ENCODE measurements at regions not wholly inside any gene's neighbourhood (a gene's known extent, or its start where the extent isn't known, plus 50 kb on each side); places are given as distances from the start of the nearest gene placed in this dataset.
"Not testable (repeated sequence)": the region's sequence is repeated elsewhere in the genome, so short reads cannot be mapped to it uniquely, and the experiment has no call there.

DNA sequence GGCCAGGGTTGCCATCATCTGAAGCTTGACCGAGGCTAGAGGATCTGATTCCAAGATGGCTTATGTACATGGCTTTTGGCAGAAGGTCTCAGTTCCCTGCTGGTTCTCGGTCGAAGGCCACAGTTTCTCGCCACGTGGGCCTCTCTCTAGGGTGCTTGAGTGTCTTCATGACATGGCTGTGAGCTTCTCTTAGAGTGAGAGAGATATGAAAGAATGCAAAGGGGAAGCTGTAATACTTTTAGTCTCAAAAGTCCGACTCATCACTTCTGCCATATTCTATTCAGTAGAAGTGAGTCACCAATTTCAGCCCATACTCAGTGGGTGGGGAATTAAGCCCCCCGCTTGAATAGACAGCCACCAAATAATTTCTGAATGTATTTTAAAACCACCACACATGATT lies 94.2 kb downstream of the UTRN start:
- H3K4me3 ChIP-seq (ENCODE audit: low read depth in 1 of 2, low read length in 2 of 2) = no peak overlapping the region
- H3K9ac ChIP-seq (ENCODE audit: low read length) = no peak overlapping the region
- H3K9me3 ChIP-seq (ENCODE audit: low read length) = no peaks in the 10 kb centered on the region
- no peaks in the 10 kb centered on the region for H3K4me1 ChIP-seq (ENCODE audit: insufficient read depth, low read length)
- no peaks in the 10 kb centered on the region for H3K27me3 ChIP-seq (ENCODE audit: control insufficient read depth in 1 of 2, insufficient read depth in 2 of 2, low read length in 2 of 2)
- no peaks in the 10 kb centered on the region for H3K36me3 ChIP-seq (ENCODE audit: insufficient read depth, low read length)
- H3K27ac ChIP-seq (ENCODE audit: low read depth, low read length) = no peak overlapping the region

DNA sequence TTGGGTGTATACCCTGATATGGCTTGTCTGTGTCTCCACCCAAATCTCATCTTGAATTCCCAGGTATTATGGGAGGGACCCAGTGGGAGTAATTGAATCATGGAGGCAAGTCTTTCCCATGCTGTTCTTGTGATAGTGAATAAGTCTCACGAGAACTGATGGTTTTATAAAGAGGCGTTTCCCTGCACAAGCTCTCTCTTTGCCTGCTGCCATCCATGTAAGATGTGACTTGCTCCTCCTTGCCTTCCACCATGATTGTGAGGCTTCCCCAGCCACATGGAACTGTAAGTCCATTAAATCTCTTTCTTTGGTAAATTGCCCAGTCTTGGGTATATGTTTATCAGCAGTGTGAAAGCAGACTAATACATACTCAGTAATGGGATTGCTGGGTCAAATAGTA lies 96.4 kb downstream of the UTRN start:
- H3K4me3 ChIP-seq (ENCODE audit: low read depth in 1 of 2, low read length in 2 of 2); H3K27me3 ChIP-seq (ENCODE audit: control insufficient read depth in 1 of 2, insufficient read depth in 2 of 2, low read length in 2 of 2); H3K36me3 ChIP-seq (ENCODE audit: insufficient read depth, low read length); H3K27ac ChIP-seq (ENCODE audit: low read depth, low read length); H3K9me3 ChIP-seq (ENCODE audit: low read length); H3K4me1 ChIP-seq (ENCODE audit: insufficient read depth, low read length); H3K9ac ChIP-seq (ENCODE audit: low read length): not testable (repeated sequence)

DNA sequence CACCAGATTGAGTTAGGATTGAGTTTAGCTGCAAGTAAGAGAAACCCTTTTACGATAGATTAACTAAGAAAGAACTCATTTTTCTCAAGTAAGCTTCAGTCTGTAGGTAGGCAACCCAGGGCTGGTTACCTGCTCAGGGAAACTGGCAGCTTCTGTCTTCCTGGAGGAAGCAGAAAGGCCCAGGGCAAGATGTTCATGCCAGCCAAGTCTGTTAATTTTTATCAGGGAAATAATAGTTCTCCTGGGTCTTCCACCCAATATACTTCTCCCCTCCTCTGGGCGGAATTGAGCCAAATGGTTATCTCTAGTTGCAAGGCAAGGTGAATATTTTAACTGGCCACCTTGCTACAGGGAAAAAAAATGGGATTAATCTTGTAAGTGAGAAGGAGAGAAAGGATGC lies 98.2 kb downstream of the UTRN start:
- H3K9ac ChIP-seq (ENCODE audit: low read length) = no peak overlapping the region
- H3K4me1 ChIP-seq (ENCODE audit: insufficient read depth, low read length) = no peaks in the 10 kb centered on the region
- no peaks in the 10 kb centered on the region for H3K27me3 ChIP-seq (ENCODE audit: control insufficient read depth in 1 of 2, insufficient read depth in 2 of 2, low read length in 2 of 2)
- no peak overlapping the region for H3K4me3 ChIP-seq (ENCODE audit: low read depth in 1 of 2, low read length in 2 of 2)
- no peaks in the 10 kb centered on the region for H3K9me3 ChIP-seq (ENCODE audit: low read length)
- H3K27ac ChIP-seq (ENCODE audit: low read depth, low read length) = no peak overlapping the region
- H3K36me3 ChIP-seq (ENCODE audit: insufficient read depth, low read length) = no peaks in the 10 kb centered on the region

DNA sequence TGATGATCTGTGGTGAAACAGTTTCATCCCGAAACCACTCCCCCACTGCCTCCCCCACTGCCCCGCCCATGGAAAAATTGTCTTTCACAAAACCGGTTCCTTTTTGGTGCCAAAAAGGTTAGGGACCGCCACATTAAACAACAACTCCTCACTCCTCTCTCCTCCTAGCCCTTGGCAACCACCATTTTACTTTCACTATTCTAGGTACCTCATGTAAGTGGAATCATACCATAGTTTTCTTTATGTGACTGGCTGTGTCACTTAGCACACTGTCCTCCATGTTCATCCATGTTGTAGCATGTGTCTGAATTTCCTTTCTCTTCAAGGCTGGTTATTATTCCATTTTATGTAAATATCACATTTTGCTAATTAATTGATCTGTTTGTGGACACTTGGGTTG lies 99.3 kb downstream of the UTRN start:
- Histone ChIP-seq H3K4me1 (ENCODE audit: insufficient read depth, low read length) (no peaks in the 10 kb centered on the region), H3K4me3 (ENCODE audit: low read depth in 1 of 2, low read length in 2 of 2) (no peak overlapping the region), H3K9me3 (ENCODE audit: low read length) (no peaks in the 10 kb centered on the region), H3K9ac (ENCODE audit: low read length) (no peak overlapping the region), H3K27ac (ENCODE audit: low read depth, low read length) (no peak overlapping the region), H3K36me3 (ENCODE audit: insufficient read depth, low read length) (no peaks in the 10 kb centered on the region), H3K27me3 (ENCODE audit: control insufficient read depth in 1 of 2, insufficient read depth in 2 of 2, low read length in 2 of 2) (no peaks in the 10 kb centered on the region)

DNA sequence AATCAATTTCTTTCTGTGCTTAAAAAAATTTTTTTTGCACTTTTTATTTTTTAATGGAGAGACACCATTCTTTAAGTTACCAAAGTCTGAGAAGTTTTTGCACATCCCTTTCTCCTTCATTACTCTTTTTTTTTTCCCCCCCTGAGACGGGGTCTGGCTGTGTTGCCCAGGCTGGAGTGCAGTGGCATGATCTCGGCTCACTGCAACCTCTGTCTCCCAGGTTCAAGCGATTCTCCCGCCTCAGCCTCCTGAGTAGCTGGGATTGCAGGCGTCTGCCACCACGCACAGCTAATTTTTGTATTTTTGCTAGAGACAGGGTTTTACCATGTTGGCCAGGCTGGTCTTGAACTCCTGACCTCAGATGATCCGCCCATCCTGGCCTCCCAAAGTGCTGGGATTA lies 104.3 kb downstream of the UTRN start:
- H3K36me3 ChIP-seq (ENCODE audit: insufficient read depth, low read length); H3K9me3 ChIP-seq (ENCODE audit: low read length); H3K27ac ChIP-seq (ENCODE audit: low read depth, low read length); H3K4me1 ChIP-seq (ENCODE audit: insufficient read depth, low read length); H3K9ac ChIP-seq (ENCODE audit: low read length); H3K27me3 ChIP-seq (ENCODE audit: control insufficient read depth in 1 of 2, insufficient read depth in 2 of 2, low read length in 2 of 2); H3K4me3 ChIP-seq (ENCODE audit: low read depth in 1 of 2, low read length in 2 of 2): not testable (repeated sequence)

DNA sequence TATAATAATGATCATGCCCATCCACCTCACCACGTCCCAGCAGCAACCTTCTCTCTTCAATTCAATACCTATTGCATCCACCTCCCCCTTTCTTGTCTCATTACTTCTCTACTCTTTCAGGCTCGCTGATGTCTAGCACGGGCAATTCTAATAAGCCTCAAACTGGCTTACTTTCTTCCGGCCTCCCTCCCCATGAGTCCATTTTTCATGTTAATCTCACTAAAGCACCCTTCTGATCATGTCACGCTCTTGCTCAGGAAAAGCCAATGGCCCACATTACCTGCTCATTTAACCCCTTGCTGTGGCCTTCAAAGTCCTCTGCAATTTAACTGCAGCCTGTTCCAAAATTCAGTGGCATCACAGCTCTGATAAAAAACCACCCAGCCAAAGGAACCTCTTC lies 105.1 kb downstream of the UTRN start:
- Histone ChIP-seq H3K4me3 (ENCODE audit: low read depth in 1 of 2, low read length in 2 of 2) (no peak overlapping the region), H3K4me1 (ENCODE audit: insufficient read depth, low read length) (no peaks in the 10 kb centered on the region), H3K27me3 (ENCODE audit: control insufficient read depth in 1 of 2, insufficient read depth in 2 of 2, low read length in 2 of 2) (no peaks in the 10 kb centered on the region), H3K27ac (ENCODE audit: low read depth, low read length) (no peak overlapping the region), H3K36me3 (ENCODE audit: insufficient read depth, low read length) (no peaks in the 10 kb centered on the region), H3K9ac (ENCODE audit: low read length) (no peak overlapping the region), H3K9me3 (ENCODE audit: low read length) (no peaks in the 10 kb centered on the region)

DNA sequence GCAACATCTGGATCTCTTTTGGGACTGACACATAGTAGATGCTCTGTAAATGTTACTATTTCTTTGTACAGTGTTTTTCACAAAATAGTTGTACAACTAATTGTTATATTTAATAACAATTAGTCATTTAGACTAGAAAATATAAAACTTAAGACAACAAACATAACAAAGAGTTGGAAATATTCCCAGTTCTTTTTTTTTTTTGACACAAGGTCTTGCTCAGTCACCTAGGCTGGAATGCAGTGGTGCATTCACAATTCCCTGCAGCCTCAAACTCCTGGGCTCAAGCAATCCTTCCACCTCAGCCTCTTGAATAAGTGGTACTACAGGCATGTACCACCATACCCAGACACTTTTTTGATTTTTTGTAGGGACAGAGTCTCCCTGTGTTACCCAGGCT lies 105.8 kb downstream of the UTRN start:
- no peak overlapping the region for H3K4me3 ChIP-seq (ENCODE audit: low read depth in 1 of 2, low read length in 2 of 2)
- no peaks in the 10 kb centered on the region for H3K9me3 ChIP-seq (ENCODE audit: low read length)
- H3K4me1 ChIP-seq (ENCODE audit: insufficient read depth, low read length) = no peaks in the 10 kb centered on the region
- H3K27me3 ChIP-seq (ENCODE audit: control insufficient read depth in 1 of 2, insufficient read depth in 2 of 2, low read length in 2 of 2) = no peaks in the 10 kb centered on the region
- no peaks in the 10 kb centered on the region for H3K36me3 ChIP-seq (ENCODE audit: insufficient read depth, low read length)
- H3K9ac ChIP-seq (ENCODE audit: low read length) = no peak overlapping the region
- H3K27ac ChIP-seq (ENCODE audit: low read depth, low read length) = no peak overlapping the region

DNA sequence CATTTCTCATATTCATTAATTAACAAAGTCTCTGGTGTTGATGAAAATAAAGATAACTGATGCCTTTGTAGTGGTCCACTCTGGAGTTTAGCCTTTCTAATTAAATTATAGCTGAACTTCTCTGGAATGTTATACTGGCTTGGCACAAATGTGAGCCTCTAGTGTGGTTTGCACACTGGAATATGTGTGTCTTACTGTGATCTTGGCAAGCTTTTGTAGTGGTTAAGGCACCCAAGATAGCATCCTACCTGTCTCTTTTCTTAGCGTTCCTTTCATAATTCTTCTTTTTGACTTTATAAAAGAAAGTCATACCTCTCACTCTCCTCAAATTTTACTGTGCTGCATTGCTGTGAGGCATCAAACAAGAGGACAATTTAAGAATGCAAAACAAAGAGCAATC lies 107.4 kb downstream of the UTRN start:
- Histone ChIP-seq H3K4me3 (ENCODE audit: low read depth in 1 of 2, low read length in 2 of 2) (no peak overlapping the region), H3K27me3 (ENCODE audit: control insufficient read depth in 1 of 2, insufficient read depth in 2 of 2, low read length in 2 of 2) (no peaks in the 10 kb centered on the region), H3K27ac (ENCODE audit: low read depth, low read length) (no peak overlapping the region), H3K4me1 (ENCODE audit: insufficient read depth, low read length) (no peaks in the 10 kb centered on the region), H3K36me3 (ENCODE audit: insufficient read depth, low read length) (no peaks in the 10 kb centered on the region), H3K9ac (ENCODE audit: low read length) (no peak overlapping the region), H3K9me3 (ENCODE audit: low read length) (no peaks in the 10 kb centered on the region)

DNA sequence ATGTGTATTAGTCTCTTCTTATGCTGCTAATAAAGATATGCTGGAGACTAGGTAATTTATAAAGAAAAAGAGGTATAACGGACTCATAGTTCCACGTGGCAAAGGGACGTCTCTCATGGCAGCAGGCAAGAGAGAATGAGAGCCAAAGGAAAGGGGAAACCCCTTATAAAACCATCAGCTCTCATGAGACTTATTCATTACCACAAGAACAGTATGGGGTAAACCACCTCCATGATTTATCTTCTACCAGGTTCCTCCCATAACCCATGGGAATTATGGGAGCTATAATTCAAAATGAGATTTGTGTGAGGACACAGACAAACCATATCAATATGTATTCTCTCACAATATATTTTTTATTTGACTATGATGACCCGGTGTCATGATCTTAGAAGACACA lies 109.1 kb downstream of the UTRN start:
- no peaks in the 10 kb centered on the region for H3K27me3 ChIP-seq (ENCODE audit: control insufficient read depth in 1 of 2, insufficient read depth in 2 of 2, low read length in 2 of 2)
- H3K36me3 ChIP-seq (ENCODE audit: insufficient read depth, low read length) = no peaks in the 10 kb centered on the region
- no peaks in the 10 kb centered on the region for H3K4me1 ChIP-seq (ENCODE audit: insufficient read depth, low read length)
- no peak overlapping the region for H3K27ac ChIP-seq (ENCODE audit: low read depth, low read length)
- no peak overlapping the region for H3K4me3 ChIP-seq (ENCODE audit: low read depth in 1 of 2, low read length in 2 of 2)
- no peaks in the 10 kb centered on the region for H3K9me3 ChIP-seq (ENCODE audit: low read length)
- no peak overlapping the region for H3K9ac ChIP-seq (ENCODE audit: low read length)

DNA sequence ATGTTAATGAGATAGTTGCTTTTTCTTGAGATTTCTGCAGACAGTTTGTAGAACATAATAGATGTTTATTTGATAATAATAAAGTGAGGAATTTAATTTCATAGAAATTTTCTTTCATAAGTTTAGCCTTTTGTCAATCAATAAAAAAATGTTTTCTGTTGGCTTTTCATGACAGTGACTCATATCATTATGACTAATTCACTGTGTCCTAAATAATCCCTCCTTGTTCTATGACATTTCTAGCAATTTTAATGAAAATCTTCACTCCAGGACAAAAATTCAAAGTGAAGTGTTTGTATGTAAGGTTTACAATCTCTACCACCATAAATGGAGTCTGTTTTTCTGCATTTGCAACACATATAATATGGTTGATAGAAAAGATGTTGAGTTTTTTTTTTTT lies 109.9 kb downstream of the UTRN start:
- H3K27ac ChIP-seq (ENCODE audit: low read depth, low read length) = no peak overlapping the region
- no peaks in the 10 kb centered on the region for H3K4me1 ChIP-seq (ENCODE audit: insufficient read depth, low read length)
- no peaks in the 10 kb centered on the region for H3K27me3 ChIP-seq (ENCODE audit: control insufficient read depth in 1 of 2, insufficient read depth in 2 of 2, low read length in 2 of 2)
- no peak overlapping the region for H3K4me3 ChIP-seq (ENCODE audit: low read depth in 1 of 2, low read length in 2 of 2)
- H3K9me3 ChIP-seq (ENCODE audit: low read length) = no peaks in the 10 kb centered on the region
- no peak overlapping the region for H3K9ac ChIP-seq (ENCODE audit: low read length)
- no peaks in the 10 kb centered on the region for H3K36me3 ChIP-seq (ENCODE audit: insufficient read depth, low read length)

DNA sequence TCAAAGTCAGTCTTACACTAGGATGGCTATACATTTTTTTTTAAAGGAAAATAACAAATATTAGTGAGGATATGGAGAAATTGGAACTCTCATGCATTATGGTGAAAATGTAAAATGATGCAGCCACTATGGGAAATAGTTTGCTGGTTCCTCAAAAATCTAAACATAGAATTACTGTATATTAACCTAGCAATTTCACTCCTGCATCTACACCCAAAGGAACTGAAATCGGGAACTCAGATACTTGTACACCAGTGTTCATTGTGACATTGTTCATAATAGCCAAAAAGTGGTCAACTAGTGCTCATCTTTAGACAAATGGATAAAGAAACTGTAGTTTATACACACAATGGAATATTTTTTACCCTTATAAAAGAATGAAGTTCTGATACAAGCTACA lies 110.7 kb downstream of the UTRN start:
- Histone ChIP-seq H3K4me1 (ENCODE audit: insufficient read depth, low read length) (no peaks in the 10 kb centered on the region), H3K36me3 (ENCODE audit: insufficient read depth, low read length) (no peaks in the 10 kb centered on the region), H3K27ac (ENCODE audit: low read depth, low read length) (no peak overlapping the region), H3K9me3 (ENCODE audit: low read length) (no peaks in the 10 kb centered on the region), H3K27me3 (ENCODE audit: control insufficient read depth in 1 of 2, insufficient read depth in 2 of 2, low read length in 2 of 2) (no peaks in the 10 kb centered on the region), H3K9ac (ENCODE audit: low read length) (no peak overlapping the region), H3K4me3 (ENCODE audit: low read depth in 1 of 2, low read length in 2 of 2) (no peak overlapping the region)

DNA sequence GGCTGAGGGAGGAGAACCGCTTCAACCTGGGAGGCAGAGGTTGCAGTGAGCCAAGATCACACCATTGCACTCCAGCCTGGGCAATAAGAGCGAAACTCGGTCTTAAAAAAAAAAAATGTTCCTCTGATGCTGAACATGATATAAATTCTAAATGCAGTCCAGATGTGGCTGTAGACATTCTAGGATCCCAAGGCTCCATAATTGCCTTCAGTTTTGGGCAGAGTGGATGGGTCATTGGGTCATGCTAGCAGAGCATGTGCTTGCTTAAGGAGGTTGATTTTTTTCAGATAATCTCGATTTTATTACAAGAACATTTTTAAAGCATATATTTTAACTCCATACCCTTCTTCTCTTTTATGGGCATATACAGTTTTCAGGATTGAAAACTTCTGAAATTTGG lies 112.0 kb downstream of the UTRN start:
- Histone ChIP-seq H3K4me3 (ENCODE audit: low read depth in 1 of 2, low read length in 2 of 2) (no peak overlapping the region), H3K4me1 (ENCODE audit: insufficient read depth, low read length) (no peaks in the 10 kb centered on the region), H3K27ac (ENCODE audit: low read depth, low read length) (no peak overlapping the region), H3K36me3 (ENCODE audit: insufficient read depth, low read length) (no peaks in the 10 kb centered on the region), H3K9me3 (ENCODE audit: low read length) (no peaks in the 10 kb centered on the region), H3K27me3 (ENCODE audit: control insufficient read depth in 1 of 2, insufficient read depth in 2 of 2, low read length in 2 of 2) (no peaks in the 10 kb centered on the region), H3K9ac (ENCODE audit: low read length) (no peak overlapping the region)

DNA sequence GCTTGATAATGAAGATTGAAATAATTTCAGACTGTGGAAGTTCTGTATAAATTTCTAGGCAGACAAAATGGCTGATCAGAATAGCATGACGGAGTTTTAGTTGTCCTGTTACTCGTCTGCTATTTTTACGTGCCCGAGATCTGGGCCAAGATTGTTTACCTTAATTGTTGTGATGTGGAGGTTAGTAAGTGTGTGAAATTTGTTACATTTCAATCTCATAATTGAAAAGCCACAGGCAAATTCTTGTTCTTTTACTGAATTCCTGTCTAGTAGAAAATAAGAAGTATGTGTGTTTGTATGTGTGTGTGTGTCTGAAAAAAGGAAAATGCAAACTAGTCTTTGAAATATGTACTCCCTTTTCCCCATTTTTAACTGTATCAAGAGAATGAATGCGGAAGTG lies 115.2 kb downstream of the UTRN start:
- H3K4me3 ChIP-seq (ENCODE audit: low read depth in 1 of 2, low read length in 2 of 2) = no peak overlapping the region
- no peaks in the 10 kb centered on the region for H3K36me3 ChIP-seq (ENCODE audit: insufficient read depth, low read length)
- H3K4me1 ChIP-seq (ENCODE audit: insufficient read depth, low read length) = no peaks in the 10 kb centered on the region
- no peak overlapping the region for H3K27ac ChIP-seq (ENCODE audit: low read depth, low read length)
- H3K27me3 ChIP-seq (ENCODE audit: control insufficient read depth in 1 of 2, insufficient read depth in 2 of 2, low read length in 2 of 2) = no peaks in the 10 kb centered on the region
- H3K9me3 ChIP-seq (ENCODE audit: low read length) = no peaks in the 10 kb centered on the region
- H3K9ac ChIP-seq (ENCODE audit: low read length) = no peak overlapping the region
